GM12891 (cell line): ENCODE measurements at regions not wholly inside any gene's neighbourhood (a gene's known extent, or its start where the extent isn't known, plus 50 kb on each side); places are given as distances from the start of the nearest gene placed in this dataset.

Experiments
- POLR2A ChIP-seq: IDR thresholded peaks from 2 replicates; pipeline ENCODE4 v1.6.1; 2011; ENCODE audit warnings: low read depth, low read length, control low read depth
- POLR2AphosphoS5 ChIP-seq: IDR thresholded peaks from 2 replicates; pipeline ENCODE4 v1.6.1; 2011; ENCODE audit warnings: low read depth, low read length, control low read depth
- SPI1 ChIP-seq: IDR thresholded peaks from 2 replicates; pipeline ENCODE4 v1.6.1; 2011; ENCODE audit warnings: low read depth, low read length, control low read depth
- TAF1 ChIP-seq: IDR thresholded peaks from 2 replicates; pipeline ENCODE4 v1.6.1; 2011; ENCODE audit warnings: low read depth, low read length, control low read depth

DNA sequence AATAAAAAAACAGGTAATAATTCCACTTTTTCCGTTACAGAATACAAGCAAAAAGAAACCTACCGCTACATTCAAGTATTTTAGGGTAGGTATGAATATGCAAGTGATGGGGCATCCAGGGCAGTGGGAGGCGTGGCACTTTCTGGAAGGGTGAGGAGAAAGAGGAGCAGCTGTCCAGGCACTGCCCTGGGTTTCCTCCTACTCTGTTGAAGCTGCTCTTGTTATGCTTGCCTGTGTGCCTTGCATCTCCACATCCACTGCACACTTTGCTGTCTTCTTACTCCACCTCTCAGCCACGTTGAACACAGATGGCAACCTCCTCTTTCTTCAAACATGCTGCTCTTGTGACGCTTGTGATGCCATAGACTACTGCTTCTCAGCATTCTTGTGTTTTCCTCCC is 83.2 kb downstream of the RPE65 start:
- TF ChIP-seq POLR2AphosphoS5: no peak
- TF ChIP-seq TAF1: no peak
- no peak for TF ChIP-seq POLR2A
- TF ChIP-seq SPI1: no peak
